Hematopoietic multipotent progenitor cell (in vitro differentiated cells): ENCODE measurements at regions not wholly inside any gene's neighbourhood (a gene's known extent, or its start where the extent isn't known, plus 50 kb on each side); places are given as distances from the start of the nearest gene placed in this dataset.

Source experiments
- DNase-seq, 3 donors: peaks; one replicate each; pipeline ENCODE4 v3.0.0-alpha.2; 2011 to 2015; ENCODE audit warnings: low read depth in 2 of 3, low spot score in 2 of 3

- DNase-seq = no peak
Measured at GRCh38 chrY:17238406-17238805, 641.6 kb downstream of the CDY2B start.

GRCh38 chrY:17235769-17236168 is 644.3 kb downstream of the CDY2B start:
- no peak for DNase-seq

- no peak for DNase-seq
Measured at GRCh38 chrY:17233435-17234109, 646.4 kb downstream of the CDY2B start.

GRCh38 chrY:17231994-17232393 is 648.0 kb downstream of the CDY2B start:
- no peak for DNase-seq

GRCh38 chrY:17223502-17223901 is 656.5 kb downstream of the CDY2B start:
- no peak for DNase-seq

- DNase-seq = no peak
Measured at GRCh38 chrY:17202395-17202794, 677.6 kb downstream of the CDY2B start.

- DNase-seq = no peak
Measured at GRCh38 chrY:17184299-17184698, 695.7 kb downstream of the CDY2B start.

- DNase-seq = no peak
Measured at GRCh38 chrY:17166881-17167280, 713.1 kb downstream of the CDY2B start.

GRCh38 chrY:17122166-17122565 is 757.9 kb downstream of the CDY2B start:
- DNase-seq = no peak

- DNase-seq = peak in 1 of 3 donors; percentile 3
Measured at GRCh38 chrY:17085303-17085702, 794.7 kb downstream of the CDY2B start.

- no peak for DNase-seq
Measured at GRCh38 chrY:17079887-17080286, 800.1 kb downstream of the CDY2B start.

GRCh38 chrY:17067307-17067706 is 812.7 kb downstream of the CDY2B start:
- no peak for DNase-seq

GRCh38 chrY:17053041-17053440 is 827.0 kb downstream of the CDY2B start:
- no peak for DNase-seq

- no peak for DNase-seq
Measured at GRCh38 chrY:17050374-17050773, 829.6 kb downstream of the CDY2B start.

- no peak for DNase-seq
Measured at GRCh38 chrY:17045124-17045523, 834.9 kb downstream of the CDY2B start.

- no peak for DNase-seq
Measured at GRCh38 chrY:17044723-17045122, 835.3 kb downstream of the CDY2B start.

- peak in 1 of 3 donors; percentile 29 for DNase-seq
Measured at GRCh38 chrY:17044272-17044671, 835.7 kb downstream of the CDY2B start.

- no peak for DNase-seq
Measured at GRCh38 chrY:17038439-17038838, 841.6 kb downstream of the CDY2B start.

- no peak for DNase-seq
Measured at GRCh38 chrY:17018126-17018525, 861.9 kb downstream of the CDY2B start.

GRCh38 chrY:16993551-16993950 is 886.5 kb downstream of the CDY2B start:
- DNase-seq = no peak

GRCh38 chrY:16981776-16982175 is 898.2 kb downstream of the CDY2B start:
- no peak for DNase-seq

- no peak for DNase-seq
Measured at GRCh38 chrY:16959071-16959470, 920.9 kb downstream of the CDY2B start.

GRCh38 chrY:16947221-16947620 is 932.8 kb downstream of the CDY2B start:
- DNase-seq = no peak
